ENCODE measurements at regions not wholly inside any gene's neighbourhood (a gene's known extent, or its start where the extent isn't known, plus 50 kb on each side); places are given as distances from the start of the nearest gene placed in this dataset.

GRCh38 chr5:74310997-74311930 lies 329.3 kb downstream of the ENC1 start:
- Histone ChIP-seq H3K9me2 (ENCODE audit: insufficient read depth, low read length) (no peaks in the 10 kb centered on the region), H3K36me3 (ENCODE audit: insufficient read depth, low read length) (no peaks in the 10 kb centered on the region), H3K27ac (ENCODE audit: low read length) (no peak overlapping the region), H2AFZ (ENCODE audit: low read depth, low read length) (no peak overlapping the region), H3K9ac (ENCODE audit: low read length) (no peak overlapping the region), H3K4me2 (ENCODE audit: low read length) (no peak overlapping the region), H3K4me3 (ENCODE audit: low read length) (no peak overlapping the region), H3K9me3 (ENCODE audit: low read length) (no peaks in the 10 kb centered on the region), H3K27me3 (ENCODE audit: insufficient read depth, low read depth, low read length) (no peaks in the 10 kb centered on the region), H3K79me2 (replicated peaks; ENCODE audit: insufficient read depth, low read length) (no peaks in the 10 kb centered on the region), H4K20me1 (ENCODE audit: insufficient read depth) (no peaks in the 10 kb centered on the region), H3F3A (ENCODE audit: insufficient read depth, low read length, poor library complexity, severe bottlenecking) (no peaks in the 10 kb centered on the region)
- no peak for TF ChIP-seq REST (IDR thresholded peaks at IDR 0.05; ENCODE audit: borderline replicate concordance)
- no peak for TF ChIP-seq RAD21 (conservative IDR thresholded peaks at IDR 0.05)
- TF ChIP-seq EP300 (conservative IDR thresholded peaks at IDR 0.05; ENCODE audit: poor library complexity, severe bottlenecking): no peak
- no peak for TF ChIP-seq CTCF (IDR thresholded peaks at IDR 0.05; ENCODE audit: poor library complexity, severe bottlenecking)
- TF ChIP-seq POLR2AphosphoS5 (IDR thresholded peaks at IDR 0.05): no peak
- no peak for TF ChIP-seq MXI1 (conservative IDR thresholded peaks at IDR 0.05; ENCODE audit: poor library complexity, severe bottlenecking)
- no peak for TF ChIP-seq SMC3 (conservative IDR thresholded peaks at IDR 0.05; ENCODE audit: poor library complexity)
- no peak for TF ChIP-seq TAF1 (IDR thresholded peaks at IDR 0.05; ENCODE audit: low read depth)
- TF ChIP-seq EZH2 (IDR thresholded peaks at IDR 0.05; ENCODE audit: borderline replicate concordance, insufficient read depth, low read length, poor library complexity, severe bottlenecking): no peak

GRCh38 chr5:74310386-74310785 lies 330.1 kb downstream of the ENC1 start:
- Histone ChIP-seq H3K79me2 (replicated peaks; ENCODE audit: insufficient read depth, low read length) (no peaks in the 10 kb centered on the region), H3K27me3 (ENCODE audit: insufficient read depth, low read depth, low read length) (no peaks in the 10 kb centered on the region), H3K36me3 (ENCODE audit: insufficient read depth, low read length) (no peaks in the 10 kb centered on the region), H3K4me2 (ENCODE audit: low read length) (no peak overlapping the region), H3F3A (ENCODE audit: insufficient read depth, low read length, poor library complexity, severe bottlenecking) (no peaks in the 10 kb centered on the region), H3K27ac (ENCODE audit: low read length) (no peak overlapping the region), H3K9me2 (ENCODE audit: insufficient read depth, low read length) (no peaks in the 10 kb centered on the region), H3K4me3 (ENCODE audit: low read length) (no peak overlapping the region), H3K9ac (ENCODE audit: low read length) (no peak overlapping the region), H2AFZ (ENCODE audit: low read depth, low read length) (no peak overlapping the region), H3K9me3 (ENCODE audit: low read length) (no peaks in the 10 kb centered on the region), H4K20me1 (ENCODE audit: insufficient read depth) (no peaks in the 10 kb centered on the region)
- TF ChIP-seq MXI1 (conservative IDR thresholded peaks at IDR 0.05; ENCODE audit: poor library complexity, severe bottlenecking) (no peak), EZH2 (IDR thresholded peaks at IDR 0.05; ENCODE audit: borderline replicate concordance, insufficient read depth, low read length, poor library complexity, severe bottlenecking) (no peak), CTCF (IDR thresholded peaks at IDR 0.05; ENCODE audit: poor library complexity, severe bottlenecking) (no peak), REST (IDR thresholded peaks at IDR 0.05; ENCODE audit: borderline replicate concordance) (no peak)
